SK-N-SH treated with all-trans-retinoic acid at 6 μM for 48 hours (cell line): ENCODE measurements at regions not wholly inside any gene's neighbourhood (a gene's known extent, or its start where the extent isn't known, plus 50 kb on each side); places are given as distances from the start of the nearest gene placed in this dataset.

ENCODE experiments used
- ATAC-seq: fragments of 200-7000 bp; cut with Tn5 transposase; 3 replicates; pipeline ENCODE4 v1.9.1; 2020; ENCODE audit warnings: mild to moderate bottlenecking, moderate library complexity
- ARNTL ChIP-seq: fragments of 450-650 bp; formaldehyde crosslinking; IDR thresholded peaks from 2 replicates; pipeline ENCODE4 v1.5.0; 2020; ENCODE audit warnings: low read depth, mild to moderate bottlenecking, moderate library complexity, borderline replicate concordance
- CSDC2 ChIP-seq: fragments of 250-450 bp; sonication (Bioruptor Pico); IDR thresholded peaks from 2 replicates; pipeline ENCODE4 v1.5.0; 2020; ENCODE audit warnings: mild to moderate bottlenecking, moderate library complexity
- GLIS3 ChIP-seq: fragments of 250-450 bp; sonication (Bioruptor Pico); IDR thresholded peaks from 2 replicates; pipeline ENCODE4 v1.5.0; 2020; ENCODE audit warnings: mild to moderate bottlenecking, moderate library complexity
- ISL1 ChIP-seq: fragments of 250-450 bp; sonication (Bioruptor Pico); IDR thresholded peaks from 2 replicates; pipeline ENCODE4 v2.1.2; 2022; ENCODE audit warnings: mild to moderate bottlenecking, moderate library complexity
- OSR1 ChIP-seq: fragments of 250-450 bp; sonication (Bioruptor Pico); IDR thresholded peaks from 2 replicates; pipeline ENCODE4 v1.8.0; 2022; ENCODE audit warnings: moderate library complexity, mild to moderate bottlenecking, inconsistent platforms
- PPARA ChIP-seq: fragments of 250-450 bp; sonication (Bioruptor Pico); IDR thresholded peaks from 2 replicates; pipeline ENCODE4 v1.5.0; 2020; ENCODE audit warnings: mild to moderate bottlenecking, borderline replicate concordance
- RARB ChIP-seq: fragments of 250-450 bp; sonication (Bioruptor Pico); IDR thresholded peaks from 2 replicates; pipeline ENCODE4 v1.8.0; 2021; ENCODE audit warnings: mild to moderate bottlenecking, moderate library complexity
- SNAI2 ChIP-seq: fragments of 250-450 bp; sonication (Bioruptor Pico); IDR thresholded peaks from 2 replicates; pipeline ENCODE4 v1.5.0; 2020; ENCODE audit warnings: mild to moderate bottlenecking, moderate library complexity
- TCF4 ChIP-seq: fragments of 250-450 bp; sonication (Bioruptor Pico); IDR thresholded peaks from 2 replicates; pipeline ENCODE4 v1.8.0; 2021; ENCODE audit warnings: mild to moderate bottlenecking, moderate library complexity, borderline replicate concordance
- ZC3H10 ChIP-seq: fragments of 250-450 bp; sonication (Bioruptor Pico); IDR thresholded peaks from 2 replicates; pipeline ENCODE4 v1.5.1; 2021; ENCODE audit warnings: mild to moderate bottlenecking, moderate library complexity
- ZFP3 ChIP-seq: fragments of 250-450 bp; sonication (Bioruptor Pico); IDR thresholded peaks from 2 replicates; pipeline ENCODE4 v1.5.0; 2020; ENCODE audit warnings: mild to moderate bottlenecking, moderate library complexity
- ZFP30 ChIP-seq: fragments of 450-650 bp; formaldehyde crosslinking; IDR thresholded peaks from 2 replicates; pipeline ENCODE4 v1.5.0; 2022; ENCODE audit warnings: mild to moderate bottlenecking, moderate library complexity
- ZNF565 ChIP-seq: fragments of 450-650 bp; formaldehyde crosslinking; conservative IDR thresholded peaks from 2 replicates; pipeline ENCODE4 v1.5.0; 2020; ENCODE audit warnings: low read depth, mild to moderate bottlenecking, moderate library complexity
- ZNF70 ChIP-seq: fragments of 450-650 bp; formaldehyde crosslinking; IDR thresholded peaks from 2 replicates; pipeline ENCODE4 v1.5.0; 2020; ENCODE audit warnings: mild to moderate bottlenecking, moderate library complexity
- ZNF8 ChIP-seq: fragments of 450-650 bp; formaldehyde crosslinking; IDR thresholded peaks from 2 replicates; pipeline ENCODE4 v1.5.0; 2020; ENCODE audit warnings: mild to moderate bottlenecking, moderate library complexity
- TF ChIP-seq, protein P1 (sequence below): fragments of 250-450 bp; sonication (Bioruptor Pico); IDR thresholded peaks from 2 replicates; pipeline ENCODE4 v1.5.0; 2020; ENCODE audit warnings: mild to moderate bottlenecking, moderate library complexity
- TF ChIP-seq, protein P2 (sequence below): fragments of 250-450 bp; sonication (Bioruptor Pico); IDR thresholded peaks from 2 replicates; pipeline ENCODE4 v1.5.1; 2021; ENCODE audit warnings: mild to moderate bottlenecking, moderate library complexity
- TF ChIP-seq, protein P3 (sequence below): fragments of 250-450 bp; sonication (Bioruptor Pico); IDR thresholded peaks from 2 replicates; pipeline ENCODE4 v1.8.0; 2020; ENCODE audit warnings: mild to moderate bottlenecking, moderate library complexity, borderline replicate concordance
- TF ChIP-seq, protein P4 (sequence below): fragments of 250-450 bp; sonication (Bioruptor Pico); IDR thresholded peaks from 2 replicates; pipeline ENCODE4 v1.5.1; 2020; ENCODE audit warnings: low read depth, mild to moderate bottlenecking, moderate library complexity

DNA sequence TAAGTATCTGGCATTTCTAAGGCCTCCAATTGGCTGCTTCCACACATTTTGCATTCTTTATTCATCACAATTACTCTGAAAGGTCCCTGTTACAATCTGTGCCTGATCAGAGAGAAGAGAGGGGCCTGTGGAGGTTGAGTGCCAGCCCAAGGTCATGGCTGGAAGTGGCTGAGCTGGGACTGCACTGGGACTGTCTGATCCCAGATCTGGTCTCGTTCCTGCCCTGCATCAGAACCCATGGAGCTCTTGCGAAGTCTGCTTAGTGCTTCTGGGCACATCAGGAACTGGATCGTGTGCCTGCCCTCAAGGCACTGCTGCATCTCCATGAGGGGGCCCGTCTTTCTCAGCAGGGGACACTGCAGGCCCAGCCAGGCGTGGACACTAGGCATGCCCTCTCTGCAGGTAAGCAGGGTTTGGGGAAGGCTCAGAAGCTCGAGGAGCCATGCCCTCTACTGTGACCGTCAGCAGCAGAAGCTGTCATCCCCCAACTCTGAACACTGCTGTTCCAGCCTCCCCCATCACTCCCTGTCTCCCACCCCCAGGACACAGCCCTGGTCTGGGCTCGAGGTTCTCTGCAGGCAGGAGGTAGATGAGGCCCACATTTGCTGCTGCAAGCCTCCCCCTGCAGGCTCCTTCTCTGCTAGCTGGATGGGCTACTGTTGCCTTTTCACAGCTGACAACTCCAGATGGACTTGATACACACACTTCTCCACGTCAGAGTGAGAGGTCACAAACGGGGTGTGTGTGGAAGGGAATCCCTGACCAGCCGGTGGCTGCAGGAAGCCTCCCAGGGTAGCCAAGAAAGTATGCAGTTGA lies 96.5 kb upstream of the PRR23E start (continued):
- TF ChIP-seq, protein P1, sequence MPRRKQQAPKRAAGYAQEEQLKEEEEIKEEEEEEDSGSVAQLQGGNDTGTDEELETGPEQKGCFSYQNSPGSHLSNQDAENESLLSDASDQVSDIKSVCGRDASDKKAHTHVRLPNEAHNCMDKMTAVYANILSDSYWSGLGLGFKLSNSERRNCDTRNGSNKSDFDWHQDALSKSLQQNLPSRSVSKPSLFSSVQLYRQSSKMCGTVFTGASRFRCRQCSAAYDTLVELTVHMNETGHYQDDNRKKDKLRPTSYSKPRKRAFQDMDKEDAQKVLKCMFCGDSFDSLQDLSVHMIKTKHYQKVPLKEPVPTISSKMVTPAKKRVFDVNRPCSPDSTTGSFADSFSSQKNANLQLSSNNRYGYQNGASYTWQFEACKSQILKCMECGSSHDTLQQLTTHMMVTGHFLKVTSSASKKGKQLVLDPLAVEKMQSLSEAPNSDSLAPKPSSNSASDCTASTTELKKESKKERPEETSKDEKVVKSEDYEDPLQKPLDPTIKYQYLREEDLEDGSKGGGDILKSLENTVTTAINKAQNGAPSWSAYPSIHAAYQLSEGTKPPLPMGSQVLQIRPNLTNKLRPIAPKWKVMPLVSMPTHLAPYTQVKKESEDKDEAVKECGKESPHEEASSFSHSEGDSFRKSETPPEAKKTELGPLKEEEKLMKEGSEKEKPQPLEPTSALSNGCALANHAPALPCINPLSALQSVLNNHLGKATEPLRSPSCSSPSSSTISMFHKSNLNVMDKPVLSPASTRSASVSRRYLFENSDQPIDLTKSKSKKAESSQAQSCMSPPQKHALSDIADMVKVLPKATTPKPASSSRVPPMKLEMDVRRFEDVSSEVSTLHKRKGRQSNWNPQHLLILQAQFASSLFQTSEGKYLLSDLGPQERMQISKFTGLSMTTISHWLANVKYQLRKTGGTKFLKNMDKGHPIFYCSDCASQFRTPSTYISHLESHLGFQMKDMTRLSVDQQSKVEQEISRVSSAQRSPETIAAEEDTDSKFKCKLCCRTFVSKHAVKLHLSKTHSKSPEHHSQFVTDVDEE (CRISPR knock-in tag), result no peak
- TF ChIP-seq ZFP3, result no peak
- TF ChIP-seq, protein P2, sequence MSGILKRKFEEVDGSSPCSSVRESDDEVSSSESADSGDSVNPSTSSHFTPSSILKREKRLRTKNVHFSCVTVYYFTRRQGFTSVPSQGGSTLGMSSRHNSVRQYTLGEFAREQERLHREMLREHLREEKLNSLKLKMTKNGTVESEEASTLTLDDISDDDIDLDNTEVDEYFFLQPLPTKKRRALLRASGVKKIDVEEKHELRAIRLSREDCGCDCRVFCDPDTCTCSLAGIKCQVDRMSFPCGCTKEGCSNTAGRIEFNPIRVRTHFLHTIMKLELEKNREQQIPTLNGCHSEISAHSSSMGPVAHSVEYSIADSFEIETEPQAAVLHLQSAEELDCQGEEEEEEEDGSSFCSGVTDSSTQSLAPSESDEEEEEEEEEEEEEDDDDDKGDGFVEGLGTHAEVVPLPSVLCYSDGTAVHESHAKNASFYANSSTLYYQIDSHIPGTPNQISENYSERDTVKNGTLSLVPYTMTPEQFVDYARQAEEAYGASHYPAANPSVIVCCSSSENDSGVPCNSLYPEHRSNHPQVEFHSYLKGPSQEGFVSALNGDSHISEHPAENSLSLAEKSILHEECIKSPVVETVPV, result no peak

DNA sequence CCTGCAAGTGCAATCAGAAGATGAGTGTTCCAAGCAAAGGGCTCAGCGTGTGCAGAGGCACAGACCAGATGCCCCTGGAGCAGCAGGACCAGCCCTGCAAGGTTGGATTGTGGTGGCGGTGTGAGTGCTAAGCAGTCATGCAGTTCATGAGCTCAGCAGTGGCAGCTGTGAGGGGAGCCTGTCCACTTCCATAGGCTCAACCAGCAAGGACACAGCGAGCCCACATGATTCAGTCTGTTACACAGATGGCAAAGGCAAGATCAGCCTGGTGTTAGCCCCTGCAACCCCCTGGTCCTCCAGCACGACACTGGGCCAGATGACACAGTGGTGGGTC lies 95.9 kb upstream of the PRR23E start:
- TF ChIP-seq, protein P3, sequence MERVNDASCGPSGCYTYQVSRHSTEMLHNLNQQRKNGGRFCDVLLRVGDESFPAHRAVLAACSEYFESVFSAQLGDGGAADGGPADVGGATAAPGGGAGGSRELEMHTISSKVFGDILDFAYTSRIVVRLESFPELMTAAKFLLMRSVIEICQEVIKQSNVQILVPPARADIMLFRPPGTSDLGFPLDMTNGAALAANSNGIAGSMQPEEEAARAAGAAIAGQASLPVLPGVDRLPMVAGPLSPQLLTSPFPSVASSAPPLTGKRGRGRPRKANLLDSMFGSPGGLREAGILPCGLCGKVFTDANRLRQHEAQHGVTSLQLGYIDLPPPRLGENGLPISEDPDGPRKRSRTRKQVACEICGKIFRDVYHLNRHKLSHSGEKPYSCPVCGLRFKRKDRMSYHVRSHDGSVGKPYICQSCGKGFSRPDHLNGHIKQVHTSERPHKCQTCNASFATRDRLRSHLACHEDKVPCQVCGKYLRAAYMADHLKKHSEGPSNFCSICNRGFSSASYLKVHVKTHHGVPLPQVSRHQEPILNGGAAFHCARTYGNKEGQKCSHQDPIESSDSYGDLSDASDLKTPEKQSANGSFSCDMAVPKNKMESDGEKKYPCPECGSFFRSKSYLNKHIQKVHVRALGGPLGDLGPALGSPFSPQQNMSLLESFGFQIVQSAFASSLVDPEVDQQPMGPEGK (CRISPR knock-in tag), result no peak
- TF ChIP-seq TCF4 (CRISPR knock-in tag) (no peak), ZNF8 (CRISPR knock-in tag) (no peak), CSDC2 (CRISPR knock-in tag) (no peak), PPARA (CRISPR knock-in tag) (no peak), ZNF70 (CRISPR knock-in tag) (no peak), ZNF565 (CRISPR knock-in tag) (no peak), ZFP3 (no peak), SNAI2 (no peak), OSR1 (CRISPR knock-in tag) (no peak), ARNTL (CRISPR knock-in tag) (no peak), GLIS3 (CRISPR knock-in tag) (no peak), RARB (CRISPR knock-in tag) (no peak), ISL1 (CRISPR knock-in tag) (no peak), ZC3H10 (CRISPR knock-in tag) (no peak)
- TF ChIP-seq, protein P1 (CRISPR knock-in tag), result no peak
- TF ChIP-seq, all 23 proteins: peak for 0
- no peak; the same call in 2 of the 3 replicates for ATAC-seq

DNA sequence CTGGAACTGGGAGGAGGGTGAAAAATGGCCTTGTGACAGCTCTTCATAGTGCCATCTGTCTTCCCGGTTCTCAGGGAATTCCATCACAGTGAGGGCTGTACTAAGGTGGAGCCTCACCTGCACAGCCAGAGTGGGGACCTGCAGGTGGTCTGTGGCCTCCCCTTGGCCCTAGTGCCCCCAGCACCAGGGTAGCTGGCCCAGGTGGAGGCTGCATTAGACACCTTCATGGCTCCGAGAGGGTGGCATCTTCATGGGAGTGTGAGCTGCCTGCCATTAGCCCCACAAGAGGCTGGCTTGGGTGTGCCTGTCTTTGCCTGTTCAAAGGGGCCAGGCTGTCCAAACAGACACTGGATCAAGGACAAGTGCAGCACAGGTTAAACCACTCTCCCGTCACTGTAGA lies 95.5 kb upstream of the PRR23E start:
- no peak for TF ChIP-seq CSDC2 (CRISPR knock-in tag)
- ATAC-seq, result no peak

DNA sequence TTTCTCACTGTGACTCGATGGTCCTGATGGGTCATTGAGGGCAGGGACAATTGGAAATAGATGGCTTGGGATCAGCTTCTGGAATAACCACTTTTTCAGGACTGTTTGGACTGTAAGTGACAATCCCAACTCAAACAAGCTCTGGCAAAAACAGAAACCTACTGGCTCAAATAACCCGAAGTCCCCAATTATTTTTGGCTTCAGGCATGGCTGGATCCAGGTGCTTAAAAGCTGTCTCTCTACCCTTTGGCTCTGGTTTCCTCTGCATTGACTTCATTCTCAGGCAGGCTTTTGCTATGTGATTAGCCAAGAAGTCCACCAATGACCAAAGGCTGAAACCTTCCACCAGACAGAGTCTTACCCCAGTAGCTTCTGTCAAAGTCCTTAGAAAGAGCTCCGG lies 92.9 kb upstream of the PRR23E start:
- ATAC-seq, result no peak
- TF ChIP-seq ISL1 (CRISPR knock-in tag) (no peak), ZFP3 (no peak), ZNF70 (CRISPR knock-in tag) (no peak), ARNTL (CRISPR knock-in tag) (no peak), TCF4 (CRISPR knock-in tag) (no peak), SNAI2 (no peak), ZNF565 (CRISPR knock-in tag) (no peak), PPARA (CRISPR knock-in tag) (no peak), ZFP30 (CRISPR knock-in tag) (no peak)
- TF ChIP-seq, protein P3 (CRISPR knock-in tag), result no peak
- TF ChIP-seq, protein P2, result no peak
- TF ChIP-seq, protein P4, sequence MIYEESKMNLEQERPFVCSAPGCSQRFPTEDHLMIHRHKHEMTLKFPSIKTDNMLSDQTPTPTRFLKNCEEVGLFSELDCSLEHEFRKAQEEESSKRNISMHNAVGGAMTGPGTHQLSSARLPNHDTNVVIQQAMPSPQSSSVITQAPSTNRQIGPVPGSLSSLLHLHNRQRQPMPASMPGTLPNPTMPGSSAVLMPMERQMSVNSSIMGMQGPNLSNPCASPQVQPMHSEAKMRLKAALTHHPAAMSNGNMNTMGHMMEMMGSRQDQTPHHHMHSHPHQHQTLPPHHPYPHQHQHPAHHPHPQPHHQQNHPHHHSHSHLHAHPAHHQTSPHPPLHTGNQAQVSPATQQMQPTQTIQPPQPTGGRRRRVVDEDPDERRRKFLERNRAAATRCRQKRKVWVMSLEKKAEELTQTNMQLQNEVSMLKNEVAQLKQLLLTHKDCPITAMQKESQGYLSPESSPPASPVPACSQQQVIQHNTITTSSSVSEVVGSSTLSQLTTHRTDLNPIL (CRISPR knock-in tag), result no peak
